ENCODE measurements at regions not wholly inside any gene's neighbourhood (a gene's known extent, or its start where the extent isn't known, plus 50 kb on each side); places are given as distances from the start of the nearest gene placed in this dataset.

DNA sequence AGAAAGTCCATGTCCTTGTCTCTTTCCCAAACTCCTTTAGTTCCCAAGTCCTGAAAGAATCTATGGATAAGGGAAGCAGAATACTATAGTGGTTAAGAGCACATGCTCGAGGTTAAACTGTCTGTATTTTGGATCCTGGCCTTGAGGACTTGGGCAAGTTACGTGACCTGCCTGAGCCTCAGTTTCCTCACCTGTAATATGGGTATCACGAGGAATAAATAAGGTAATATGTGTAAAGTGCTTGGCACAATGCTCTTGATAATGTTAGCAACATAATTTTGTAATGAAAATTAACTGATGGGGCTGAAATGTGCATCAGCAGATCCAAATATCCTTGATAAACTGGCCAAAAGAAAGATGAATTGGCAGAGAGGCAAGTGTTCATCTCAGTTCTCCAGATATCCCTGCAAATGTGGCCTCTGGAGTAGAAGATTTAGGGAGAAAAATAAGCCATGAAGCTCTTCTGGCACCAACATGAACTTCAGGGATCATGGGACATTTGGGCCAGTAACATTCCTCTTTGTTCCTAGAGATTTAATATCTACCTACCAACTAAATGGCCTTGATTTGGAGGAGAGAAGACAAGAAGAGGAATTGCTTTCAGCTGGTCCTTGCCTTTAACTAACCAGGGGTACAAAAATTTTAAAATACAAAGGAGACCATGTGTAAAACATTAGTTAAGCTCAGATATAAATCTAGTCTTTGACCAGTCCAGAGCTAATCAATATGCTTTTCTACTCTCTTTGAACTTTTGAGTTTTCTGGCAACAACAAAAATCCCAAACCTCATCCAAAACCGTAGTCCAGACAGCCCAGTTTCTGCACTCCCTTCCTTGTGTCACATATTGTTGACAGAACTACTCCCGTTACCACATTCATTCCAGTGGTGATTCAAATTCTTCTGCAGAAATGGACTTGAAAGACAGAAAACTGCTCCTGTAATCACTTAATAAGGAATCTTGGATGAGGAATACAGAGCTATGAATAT, 52.7 kb upstream of the EML4 start (continued):
- TF ChIP-seq ERF (CRISPR knock-in tag; IDR thresholded peaks at IDR 0.05) (peak; percentile 51; the same call in 1 of the 2 replicates), ZBTB3 (CRISPR knock-in tag; IDR thresholded peaks at IDR 0.05; ENCODE audit: borderline replicate concordance, low read depth) (no peak), ZSCAN9 (CRISPR knock-in tag; IDR thresholded peaks at IDR 0.05; ENCODE audit: borderline replicate concordance) (peak; percentile 24; the same call in 1 of the 2 replicates), SOX5 (CRISPR knock-in tag; IDR thresholded peaks at IDR 0.05; ENCODE audit: borderline replicate concordance) (peak; percentile 90), ZMYM3 (CRISPR knock-in tag; IDR thresholded peaks at IDR 0.05) (peak; percentile 65), CEBPZ (IDR thresholded peaks at IDR 0.05; ENCODE audit: low read length) (no peak), ELF1 (CRISPR knock-in tag; IDR thresholded peaks at IDR 0.05) (0 out of 2 replicates have a peak, but pooled peaks have one; percentile 27), FOSL2 (CRISPR knock-in tag; IDR thresholded peaks at IDR 0.05) (peak; percentile 74), RARA (CRISPR knock-in tag; IDR thresholded peaks at IDR 0.05) (peak; percentile 90), ZNF430 (CRISPR knock-in tag; IDR thresholded peaks at IDR 0.05) (peak; percentile 85; the same call in 1 of the 2 replicates), YY1 (IDR thresholded peaks at IDR 0.05; ENCODE audit: insufficient read depth, insufficient replicate concordance, low read depth, low read length) (no peak), TAF15 (IDR thresholded peaks at IDR 0.05; ENCODE audit: low read depth, low read length, poor library complexity, severe bottlenecking) (no peak), NR3C1 (CRISPR knock-in tag; IDR thresholded peaks at IDR 0.05) (no peak), ZNF331 (CRISPR knock-in tag; IDR thresholded peaks at IDR 0.05) (peak; percentile 78; the same call in 1 of the 2 replicates), GABPA (IDR thresholded peaks at IDR 0.05; ENCODE audit: low read depth, low read length) (no peak), GABPA (CRISPR knock-in tag; IDR thresholded peaks at IDR 0.05; ENCODE audit: low read depth) (peak; percentile 29; the same call in 1 of the 2 replicates), SOX13 (IDR thresholded peaks at IDR 0.05) (peak; percentile 79), SOX13 (CRISPR knock-in tag; conservative IDR thresholded peaks at IDR 0.05 in 1 of 2, IDR thresholded peaks at IDR 0.05 in 1 of 2) (peak in 1 of 2 experiments; percentile 93; a peak in 2 of 4 replicates), ZNF770 (CRISPR knock-in tag; IDR thresholded peaks at IDR 0.05) (peak; percentile 33; the same call in 1 of the 2 replicates)
- TF ChIP-seq, protein P1, sequence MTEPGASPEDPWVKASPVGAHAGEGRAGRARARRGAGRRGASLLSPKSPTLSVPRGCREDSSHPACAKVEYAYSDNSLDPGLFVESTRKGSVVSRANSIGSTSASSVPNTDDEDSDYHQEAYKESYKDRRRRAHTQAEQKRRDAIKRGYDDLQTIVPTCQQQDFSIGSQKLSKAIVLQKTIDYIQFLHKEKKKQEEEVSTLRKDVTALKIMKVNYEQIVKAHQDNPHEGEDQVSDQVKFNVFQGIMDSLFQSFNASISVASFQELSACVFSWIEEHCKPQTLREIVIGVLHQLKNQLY (CRISPR knock-in tag; IDR thresholded peaks at IDR 0.05), result 0 out of 2 replicates have a peak, but pooled peaks have one; percentile 72
- TF ChIP-seq, protein P2, sequence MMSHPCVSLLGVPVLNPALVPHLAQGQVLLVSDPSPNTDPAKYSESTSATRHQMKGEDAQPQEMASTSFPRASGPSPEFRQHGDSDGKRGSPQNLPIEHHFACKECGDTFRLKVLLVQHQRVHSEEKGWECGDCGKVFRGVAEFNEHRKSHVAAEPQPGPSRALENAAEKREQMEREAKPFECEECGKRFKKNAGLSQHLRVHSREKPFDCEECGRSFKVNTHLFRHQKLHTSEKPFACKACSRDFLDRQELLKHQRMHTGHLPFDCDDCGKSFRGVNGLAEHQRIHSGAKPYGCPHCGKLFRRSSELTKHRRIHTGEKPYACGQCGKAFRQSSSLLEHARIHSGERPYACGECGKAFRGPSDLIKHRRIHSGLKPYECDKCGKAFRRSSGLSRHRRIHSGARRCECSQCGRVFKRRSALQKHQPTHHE (CRISPR knock-in tag; IDR thresholded peaks at IDR 0.05; ENCODE audit: borderline replicate concordance), result peak; percentile 73; the same call in 1 of the 2 replicates

Measured in HepG2 (cell line).